SHP77 treated with DMSO at 0.1 percent for 48 hours (cell line): ENCODE measurements at regions not wholly inside any gene's neighbourhood (a gene's known extent, or its start where the extent isn't known, plus 50 kb on each side); places are given as distances from the start of the nearest gene placed in this dataset.

ENCODE experiments used
- DNase-seq: peaks from one replicate; lab custom pipeline; 2025; lab: John Stamatoyannopoulos, UW

DNA sequence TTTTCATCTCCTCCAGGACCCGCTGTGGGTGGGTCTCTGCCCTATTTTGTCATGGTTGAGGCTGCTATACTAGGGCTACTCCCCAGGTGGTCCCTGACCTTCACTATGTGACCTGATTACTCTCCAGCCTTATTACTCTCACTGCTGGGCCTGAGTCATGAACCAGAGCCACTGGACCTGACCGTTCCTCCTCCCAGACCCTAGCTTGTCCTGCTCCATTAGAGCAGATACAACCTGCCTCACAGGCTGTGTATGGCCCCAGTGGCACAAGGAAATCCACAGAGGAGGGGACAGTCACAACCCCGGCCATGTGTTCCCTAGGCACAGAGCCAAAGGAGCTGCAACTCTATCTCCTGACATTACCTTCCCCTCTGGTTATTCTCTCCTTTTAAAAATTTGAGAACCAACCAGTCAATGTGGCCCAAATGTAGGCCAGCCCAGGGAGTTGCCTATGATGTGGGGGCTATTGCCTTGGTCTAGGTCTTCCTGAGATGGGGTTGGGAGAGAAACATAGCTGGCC, 96.0 kb upstream of the FSTL4 start:
- DNase-seq, result no peak

DNA sequence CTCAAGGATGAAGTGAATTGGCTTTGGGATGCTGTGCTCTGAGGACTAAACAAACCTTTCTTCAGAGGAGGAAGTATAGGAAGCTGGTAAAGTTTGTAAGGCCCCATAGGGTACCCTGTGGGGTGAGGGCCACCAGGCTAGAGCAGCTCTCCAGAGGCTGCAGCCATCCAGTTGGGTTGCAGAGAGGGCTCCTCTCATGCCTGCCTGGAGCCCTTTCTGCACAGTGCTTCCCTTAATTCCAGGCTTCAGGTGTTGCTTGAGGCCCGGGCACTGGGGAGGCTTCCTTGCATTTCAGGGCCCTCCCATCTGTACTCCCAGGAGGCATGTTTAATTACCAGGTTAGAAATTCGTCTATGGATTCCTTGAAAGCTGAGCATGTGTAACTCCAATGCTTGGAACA, 95.3 kb upstream of the FSTL4 start:
- DNase-seq, result no peak

DNA sequence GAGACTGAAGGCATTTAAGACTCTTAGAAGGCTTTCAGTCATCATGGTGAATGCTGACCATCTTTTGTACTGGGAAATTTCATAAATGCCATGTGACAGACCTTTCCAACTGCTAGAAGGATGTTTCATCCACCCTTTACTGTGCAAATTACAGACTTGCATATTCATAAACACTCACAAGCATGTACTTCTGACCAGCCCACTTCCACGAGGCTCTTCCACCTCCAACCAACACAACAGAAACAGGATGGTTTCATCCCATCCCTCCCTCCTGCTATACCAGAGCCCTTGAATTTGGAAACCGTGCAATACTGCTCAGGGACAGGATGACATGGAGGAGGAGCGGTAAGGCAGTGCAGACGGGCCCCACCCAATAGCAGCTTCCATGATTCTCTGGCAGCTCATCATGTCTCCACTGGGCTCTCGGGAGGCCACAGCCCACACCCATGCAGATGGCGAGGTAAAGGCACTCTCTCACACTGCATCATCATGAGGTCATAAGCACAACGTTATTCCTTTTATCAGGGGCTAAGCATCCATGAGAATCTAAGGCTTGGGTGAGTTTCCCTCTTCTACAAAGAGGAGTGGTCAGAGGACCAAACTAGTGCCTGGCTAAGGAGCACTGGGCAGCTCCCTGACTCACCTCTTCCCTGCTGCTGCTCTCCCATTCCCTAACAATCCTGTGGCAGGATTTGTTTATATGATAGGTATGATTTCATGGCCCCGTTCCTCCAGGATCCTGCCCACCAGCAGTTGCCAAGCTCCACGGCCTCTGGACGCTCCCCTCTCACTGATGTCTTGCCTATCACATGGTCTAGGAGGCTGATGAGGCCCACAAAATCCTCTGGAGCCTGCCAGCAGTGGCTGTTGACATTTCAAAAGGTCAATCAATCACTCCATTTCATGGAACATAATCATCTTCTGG, 94.4 kb upstream of the FSTL4 start:
- DNase-seq, result no peak

DNA sequence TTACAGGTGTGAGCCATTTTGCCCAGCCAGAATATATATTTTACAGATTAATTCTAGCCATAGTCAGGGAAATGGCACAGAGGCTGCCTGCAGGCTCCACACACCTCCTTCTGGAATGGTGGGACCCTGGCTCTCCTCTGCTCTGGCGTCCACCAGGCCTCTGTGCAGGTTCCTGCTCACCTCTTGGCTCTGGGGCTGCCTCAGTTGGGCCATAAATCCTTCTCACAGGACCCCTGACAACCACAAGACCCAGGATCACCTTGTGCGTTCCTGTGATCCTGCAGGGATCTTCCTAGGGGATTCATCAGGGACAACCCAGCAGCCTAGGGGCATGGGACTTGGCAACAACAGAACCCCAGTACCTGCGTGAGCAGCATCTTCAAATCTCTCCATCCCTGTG, 93.0 kb upstream of the FSTL4 start:
- DNase-seq, result no peak

- DNase-seq, result no peak
Measured at GRCh38 chr5:133704411-133704810, 92.1 kb upstream of the FSTL4 start.

DNA sequence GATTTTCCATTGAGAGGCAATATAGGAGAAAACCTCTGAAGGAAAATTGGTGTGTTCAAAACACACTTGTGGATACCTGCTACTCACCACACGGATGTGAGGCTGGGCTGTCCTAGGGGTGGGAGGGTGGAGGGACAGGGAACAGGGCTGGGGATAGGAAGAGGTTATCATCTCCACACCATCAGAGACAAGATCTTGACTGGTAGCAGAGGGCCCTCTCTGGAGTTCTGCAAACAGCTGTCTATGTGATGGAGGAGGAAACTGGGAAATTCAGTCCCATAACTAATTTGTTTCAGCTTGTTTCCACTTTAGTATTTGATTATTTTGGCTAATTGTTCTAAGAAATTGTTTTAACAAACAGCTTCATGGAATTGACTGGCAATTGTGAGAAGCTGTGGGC, 91.6 kb upstream of the FSTL4 start:
- no peak for DNase-seq

GRCh38 chr5:133702791-133703770, 90.7 kb upstream of the FSTL4 start:
- no peak for DNase-seq

- no peak for DNase-seq
Measured at GRCh38 chr5:133701871-133702270, 89.5 kb upstream of the FSTL4 start.

- DNase-seq, result no peak
Measured at GRCh38 chr5:133700251-133700650, 87.9 kb upstream of the FSTL4 start.

GRCh38 chr5:133698646-133699526, 86.5 kb upstream of the FSTL4 start:
- DNase-seq, result no peak

- DNase-seq, result no peak
Measured at GRCh38 chr5:133698259-133698554, 85.9 kb upstream of the FSTL4 start.

- no peak for DNase-seq
Measured at GRCh38 chr5:133697536-133698258, 85.4 kb upstream of the FSTL4 start.

GRCh38 chr5:133696782-133697507, 84.6 kb upstream of the FSTL4 start:
- no peak for DNase-seq

- no peak for DNase-seq
Measured at GRCh38 chr5:133696006-133696584, 83.8 kb upstream of the FSTL4 start.

DNA sequence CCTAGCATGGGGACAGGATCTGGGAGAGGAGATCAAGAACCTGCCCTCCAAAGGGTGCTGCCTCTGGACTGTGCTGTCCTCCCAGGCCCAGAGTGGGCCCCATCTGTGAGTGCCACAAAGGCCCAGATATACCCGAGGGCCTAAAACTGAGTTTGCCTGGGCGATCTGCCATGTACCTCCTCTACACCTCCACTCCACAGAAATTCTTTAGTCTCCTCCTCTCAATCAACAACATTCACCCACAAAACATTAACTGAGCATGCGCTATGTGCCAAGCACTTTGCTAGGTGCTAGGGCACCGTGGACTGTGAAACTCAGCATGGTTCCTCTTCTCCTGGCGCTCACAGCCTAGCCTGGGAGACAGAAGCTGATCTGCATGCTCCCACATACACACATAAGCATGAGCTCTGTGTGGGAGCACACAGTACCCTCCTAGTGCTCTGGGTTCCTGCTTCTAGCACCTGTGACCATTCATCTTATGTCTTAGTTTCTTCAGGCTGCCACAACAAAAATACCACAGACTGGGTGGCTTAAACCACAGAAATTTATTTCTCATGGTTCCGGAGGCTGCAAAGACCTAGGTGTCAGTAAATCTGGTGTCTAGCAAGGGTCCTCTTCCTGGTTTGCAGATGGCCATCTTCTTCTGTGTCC, 82.0 kb upstream of the FSTL4 start:
- DNase-seq, result no peak

GRCh38 chr5:133691448-133691847, 79.1 kb upstream of the FSTL4 start:
- DNase-seq, result no peak

DNA sequence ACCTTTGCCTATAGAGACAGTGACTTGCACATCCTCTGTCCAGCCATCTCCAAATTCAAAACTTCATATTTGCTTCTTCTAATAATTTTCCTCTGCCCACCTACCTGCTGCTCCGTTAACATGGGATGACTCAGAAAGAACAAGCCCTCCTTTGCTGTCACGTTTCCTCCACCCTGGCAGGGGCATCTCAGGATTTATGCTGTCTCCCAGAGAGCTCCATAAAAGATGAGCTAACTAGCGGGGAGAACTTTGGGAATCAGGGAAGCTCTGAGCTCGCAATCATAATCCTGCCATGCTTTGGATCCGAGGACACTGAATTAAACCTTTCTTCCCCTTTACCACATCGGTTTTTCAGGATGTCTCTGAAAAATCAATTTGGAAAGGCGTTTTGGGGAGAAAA, 78.4 kb upstream of the FSTL4 start:
- no peak for DNase-seq

- DNase-seq, result no peak
Measured at GRCh38 chr5:133688391-133688790, 76.0 kb upstream of the FSTL4 start.
